ENCODE measurements at regions not wholly inside any gene's neighbourhood (a gene's known extent, or its start where the extent isn't known, plus 50 kb on each side); places are given as distances from the start of the nearest gene placed in this dataset.

- no peak overlapping the region for H2AFZ ChIP-seq
- no peak overlapping the region for H3K4me2 ChIP-seq (ENCODE audit: low read length)
- no peaks in the 10 kb centered on the region for H3K4me1 ChIP-seq
These were observed 664.7 kb downstream of the MECOM start for GRCh38 chr3:168998792-168999191.

GRCh38 chr3:168997488-168997887, 666.0 kb downstream of the MECOM start:
- H3K79me2 ChIP-seq: no peaks in the 10 kb centered on the region
- H3K4me3 ChIP-seq (ENCODE audit: low read depth, low read length): no peak overlapping the region
- no peak overlapping the region for H3K27ac ChIP-seq
- H3K4me1 ChIP-seq: no peaks in the 10 kb centered on the region
- H3K36me3 ChIP-seq (ENCODE audit: control insufficient read depth, insufficient read depth, low read length): no peaks in the 10 kb centered on the region
- no peaks in the 10 kb centered on the region for H3K9me3 ChIP-seq (ENCODE audit: control insufficient read depth, low read length)
- no peaks in the 10 kb centered on the region for H3K27me3 ChIP-seq (ENCODE audit: control insufficient read depth, insufficient read depth, low read length)
- no peak overlapping the region for H3K4me2 ChIP-seq (ENCODE audit: low read length)
- H2AFZ ChIP-seq: no peak overlapping the region
- no peak overlapping the region for H3K9ac ChIP-seq
- no peak for TF ChIP-seq CTCF (IDR thresholded peaks at IDR 0.05)

More at GRCh38 chr3:168998792-168999191, 664.7 kb downstream of the MECOM start:
- Histone ChIP-seq H3K79me2 (no peaks in the 10 kb centered on the region), H3K9ac (no peak overlapping the region), H3K27me3 (ENCODE audit: control insufficient read depth, insufficient read depth, low read length) (no peaks in the 10 kb centered on the region), H3K27ac (no peak overlapping the region), H3K4me3 (ENCODE audit: low read depth, low read length) (no peak overlapping the region), H3K9me3 (ENCODE audit: control insufficient read depth, low read length) (no peaks in the 10 kb centered on the region), H3K36me3 (ENCODE audit: control insufficient read depth, insufficient read depth, low read length) (no peaks in the 10 kb centered on the region)
- TF ChIP-seq CTCF (IDR thresholded peaks at IDR 0.05): no peak

- Histone ChIP-seq H3K9me3 (ENCODE audit: control insufficient read depth, low read length) (no peaks in the 10 kb centered on the region), H3K27me3 (ENCODE audit: control insufficient read depth, insufficient read depth, low read length) (no peaks in the 10 kb centered on the region), H3K27ac (no peak overlapping the region), H2AFZ (no peak overlapping the region), H3K4me1 (no peaks in the 10 kb centered on the region), H3K4me3 (ENCODE audit: low read depth, low read length) (no peak overlapping the region), H3K79me2 (no peaks in the 10 kb centered on the region), H3K9ac (no peak overlapping the region), H3K36me3 (ENCODE audit: control insufficient read depth, insufficient read depth, low read length) (no peaks in the 10 kb centered on the region), H3K4me2 (ENCODE audit: low read length) (no peak overlapping the region)
- TF ChIP-seq CTCF (IDR thresholded peaks at IDR 0.05): no peak
These were observed 666.9 kb downstream of the MECOM start for GRCh38 chr3:168996622-168997021.

- TF ChIP-seq CTCF (IDR thresholded peaks at IDR 0.05): no peak
- Histone ChIP-seq H3K4me1 (no peaks in the 10 kb centered on the region), H3K9me3 (ENCODE audit: control insufficient read depth, low read length) (no peaks in the 10 kb centered on the region), H2AFZ (no peak overlapping the region), H3K27ac (no peak overlapping the region), H3K79me2 (no peaks in the 10 kb centered on the region), H3K36me3 (ENCODE audit: control insufficient read depth, insufficient read depth, low read length) (no peaks in the 10 kb centered on the region), H3K27me3 (ENCODE audit: control insufficient read depth, insufficient read depth, low read length) (no peaks in the 10 kb centered on the region), H3K9ac (no peak overlapping the region), H3K4me2 (ENCODE audit: low read length) (no peak overlapping the region), H3K4me3 (ENCODE audit: low read depth, low read length) (no peak overlapping the region)
These were observed 668.4 kb downstream of the MECOM start for GRCh38 chr3:168995129-168995528.

- no peaks in the 10 kb centered on the region for H3K27me3 ChIP-seq (ENCODE audit: control insufficient read depth, insufficient read depth, low read length)
- H3K4me2 ChIP-seq (ENCODE audit: low read length): no peak overlapping the region
- H3K36me3 ChIP-seq (ENCODE audit: control insufficient read depth, insufficient read depth, low read length): no peaks in the 10 kb centered on the region
- no peak overlapping the region for H3K9ac ChIP-seq
- no peak overlapping the region for H3K4me3 ChIP-seq (ENCODE audit: low read depth, low read length)
- H2AFZ ChIP-seq: no peak overlapping the region
- no peaks in the 10 kb centered on the region for H3K9me3 ChIP-seq (ENCODE audit: control insufficient read depth, low read length)
- no peaks in the 10 kb centered on the region for H3K79me2 ChIP-seq
- H3K27ac ChIP-seq: no peak overlapping the region
- H3K4me1 ChIP-seq: no peaks in the 10 kb centered on the region
- no peak for TF ChIP-seq CTCF (IDR thresholded peaks at IDR 0.05)
These were observed 671.7 kb downstream of the MECOM start for GRCh38 chr3:168991803-168992202.

Data from parathyroid adenoma (tissue), 2 donors.